Stimulated activated CD4-positive, alpha-beta T cell treated with anti-CD3 and anti-CD28 coated beads, Interleukin-15, amount 100 ng/mL, for 48 hours (primary cell): ENCODE measurements at regions not wholly inside any gene's neighbourhood (a gene's known extent, or its start where the extent isn't known, plus 50 kb on each side); places are given as distances from the start of the nearest gene placed in this dataset.

Experiments
- DNase-seq, 2 donors: peaks; one replicate each; pipeline ENCODE4 v3.0.0-alpha.2; 2020; ENCODE audit warnings: low read depth in 2 of 2

GRCh38 chr6:170232186-170233002 is 58.5 kb downstream of the DLL1 start:
- DNase-seq = no peak

GRCh38 chr6:170231293-170232185 is 59.3 kb downstream of the DLL1 start:
- DNase-seq = no peak

GRCh38 chr6:170230520-170231292 is 60.2 kb downstream of the DLL1 start:
- DNase-seq = no peak

- no peak for DNase-seq
These were observed 60.9 kb downstream of the DLL1 start for GRCh38 chr6:170229851-170230519.

GRCh38 chr6:170229396-170229795 is 61.5 kb downstream of the DLL1 start:
- DNase-seq = no peak

- DNase-seq = no peak
These were observed 62.0 kb downstream of the DLL1 start for GRCh38 chr6:170228946-170229310.

GRCh38 chr6:170227996-170228945 is 62.6 kb downstream of the DLL1 start:
- no peak for DNase-seq

- DNase-seq = no peak
These were observed 63.3 kb downstream of the DLL1 start for GRCh38 chr6:170227521-170227983.

- DNase-seq = no peak
These were observed 64.2 kb downstream of the DLL1 start for GRCh38 chr6:170226647-170227046.

GRCh38 chr6:170225852-170226417 is 64.9 kb downstream of the DLL1 start:
- DNase-seq = no peak

GRCh38 chr6:170224694-170225660 is 65.9 kb downstream of the DLL1 start:
- no peak for DNase-seq

- no peak for DNase-seq
These were observed 66.9 kb downstream of the DLL1 start for GRCh38 chr6:170223718-170224693.

GRCh38 chr6:170222498-170223471 is 68.1 kb downstream of the DLL1 start:
- DNase-seq = no peak

GRCh38 chr6:170221753-170222400 is 69.0 kb downstream of the DLL1 start:
- DNase-seq = no peak

- DNase-seq = no peak
These were observed 69.7 kb downstream of the DLL1 start for GRCh38 chr6:170221052-170221752.
